ENCODE measurements at regions not wholly inside any gene's neighbourhood (a gene's known extent, or its start where the extent isn't known, plus 50 kb on each side); places are given as distances from the start of the nearest gene placed in this dataset.

- Histone ChIP-seq H3K27ac (peak overlapping the region; percentile 70), H3K4me3 (no peak overlapping the region), H3K9me3 (no peaks in the 10 kb centered on the region), H3K27me3 (no peaks in the 10 kb centered on the region), H3K36me3 (no peaks in the 10 kb centered on the region), H3K4me1 (peaks cover 31% of the 10 kb centered on the region)
- no peak for TF ChIP-seq CTCF (IDR thresholded peaks at IDR 0.05)
- DNase-seq (no peak), ATAC-seq (peak; percentile 34)
- intact Hi-C loops (cut with DNase I) = no loop called here
Measured at GRCh38 chr13:24091080-24091479, 69.4 kb upstream of the SPATA13 start.

- no peaks in the 10 kb centered on the region for H3K27me3 ChIP-seq
- DNase-seq (no peak), ATAC-seq (no peak)
- intact Hi-C loops (cut with DNase I) = no loop called here
- no peaks in the 10 kb centered on the region for H3K9me3 ChIP-seq
- H3K4me3 ChIP-seq = no peak overlapping the region
- no peaks in the 10 kb centered on the region for H3K36me3 ChIP-seq
- H3K4me1 ChIP-seq = peaks cover 28% of the 10 kb centered on the region
- no peak for TF ChIP-seq CTCF (IDR thresholded peaks at IDR 0.05)
- H3K27ac ChIP-seq = peak overlapping the region; percentile 70
Measured at GRCh38 chr13:24092108-24092507, 68.4 kb upstream of the SPATA13 start.

GRCh38 chr13:24093047-24093446 is 67.5 kb upstream of the SPATA13 start:
- peaks cover 23% of the 10 kb centered on the region for H3K4me1 ChIP-seq
- intact Hi-C loops (cut with DNase I) = no loop called here
- DNase-seq = no peak
- H3K4me3 ChIP-seq = no peak overlapping the region
- H3K27me3 ChIP-seq = no peaks in the 10 kb centered on the region
- no peak overlapping the region for H3K27ac ChIP-seq
- H3K36me3 ChIP-seq = no peaks in the 10 kb centered on the region
- no peak for ATAC-seq
- no peaks in the 10 kb centered on the region for H3K9me3 ChIP-seq
- TF ChIP-seq CTCF (IDR thresholded peaks at IDR 0.05) = no peak

GRCh38 chr13:24096659-24097058 is 63.9 kb upstream of the SPATA13 start:
- H3K36me3 ChIP-seq = no peaks in the 10 kb centered on the region
- TF ChIP-seq CTCF (IDR thresholded peaks at IDR 0.05) = no peak
- no peak overlapping the region for H3K27ac ChIP-seq
- ATAC-seq (no peak), DNase-seq (no peak)
- H3K4me3 ChIP-seq = no peak overlapping the region
- H3K9me3 ChIP-seq = no peaks in the 10 kb centered on the region
- H3K27me3 ChIP-seq = no peaks in the 10 kb centered on the region
- peaks cover 16% of the 10 kb centered on the region for H3K4me1 ChIP-seq
- intact Hi-C loops (cut with DNase I) = no loop called here

GRCh38 chr13:24097064-24097463 is 63.5 kb upstream of the SPATA13 start:
- DNase-seq = no peak
- intact Hi-C loops (cut with DNase I) = no loop called here
- Histone ChIP-seq H3K36me3 (no peaks in the 10 kb centered on the region), H3K27ac (no peak overlapping the region), H3K4me3 (no peak overlapping the region), H3K9me3 (no peaks in the 10 kb centered on the region), H3K27me3 (no peaks in the 10 kb centered on the region), H3K4me1 (peaks cover 12% of the 10 kb centered on the region)
- TF ChIP-seq CTCF (IDR thresholded peaks at IDR 0.05) = no peak
- ATAC-seq = no peak

- Histone ChIP-seq H3K9me3 (no peaks in the 10 kb centered on the region), H3K27ac (no peak overlapping the region), H3K27me3 (no peaks in the 10 kb centered on the region), H3K4me1 (peaks cover 6% of the 10 kb centered on the region), H3K4me3 (no peak overlapping the region), H3K36me3 (no peaks in the 10 kb centered on the region)
- ATAC-seq (no peak), DNase-seq (no peak)
- intact Hi-C loops (cut with DNase I) = no loop called here
- no peak for TF ChIP-seq CTCF (IDR thresholded peaks at IDR 0.05)
Measured at GRCh38 chr13:24097667-24098066, 62.9 kb upstream of the SPATA13 start.

All from upper lobe of right lung (tissue), 1 donor.